ENCODE measurements at regions not wholly inside any gene's neighbourhood (a gene's known extent, or its start where the extent isn't known, plus 50 kb on each side); places are given as distances from the start of the nearest gene placed in this dataset.

GRCh38 chr4:126012691-126013290 lies 698.0 kb downstream of the FAT4 start:
- TF ChIP-seq, protein P1, sequence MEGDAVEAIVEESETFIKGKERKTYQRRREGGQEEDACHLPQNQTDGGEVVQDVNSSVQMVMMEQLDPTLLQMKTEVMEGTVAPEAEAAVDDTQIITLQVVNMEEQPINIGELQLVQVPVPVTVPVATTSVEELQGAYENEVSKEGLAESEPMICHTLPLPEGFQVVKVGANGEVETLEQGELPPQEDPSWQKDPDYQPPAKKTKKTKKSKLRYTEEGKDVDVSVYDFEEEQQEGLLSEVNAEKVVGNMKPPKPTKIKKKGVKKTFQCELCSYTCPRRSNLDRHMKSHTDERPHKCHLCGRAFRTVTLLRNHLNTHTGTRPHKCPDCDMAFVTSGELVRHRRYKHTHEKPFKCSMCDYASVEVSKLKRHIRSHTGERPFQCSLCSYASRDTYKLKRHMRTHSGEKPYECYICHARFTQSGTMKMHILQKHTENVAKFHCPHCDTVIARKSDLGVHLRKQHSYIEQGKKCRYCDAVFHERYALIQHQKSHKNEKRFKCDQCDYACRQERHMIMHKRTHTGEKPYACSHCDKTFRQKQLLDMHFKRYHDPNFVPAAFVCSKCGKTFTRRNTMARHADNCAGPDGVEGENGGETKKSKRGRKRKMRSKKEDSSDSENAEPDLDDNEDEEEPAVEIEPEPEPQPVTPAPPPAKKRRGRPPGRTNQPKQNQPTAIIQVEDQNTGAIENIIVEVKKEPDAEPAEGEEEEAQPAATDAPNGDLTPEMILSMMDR (IDR thresholded peaks at IDR 0.05; ENCODE audit: borderline replicate concordance, insufficient read depth, low read depth, low read length) = no peak
- no peak overlapping the region for H3K4me3 ChIP-seq (ENCODE audit: low read depth, low read length)

- TF ChIP-seq, protein P1 (IDR thresholded peaks at IDR 0.05; ENCODE audit: borderline replicate concordance, insufficient read depth, low read depth, low read length) = no peak
- no peak overlapping the region for H3K4me3 ChIP-seq (ENCODE audit: low read depth, low read length)
These were observed 703.5 kb downstream of the FAT4 start for GRCh38 chr4:126018274-126018673.

GRCh38 chr4:126023896-126024295 lies 709.1 kb downstream of the FAT4 start:
- TF ChIP-seq, protein P1 (IDR thresholded peaks at IDR 0.05; ENCODE audit: borderline replicate concordance, insufficient read depth, low read depth, low read length) = no peak
- H3K4me3 ChIP-seq (ENCODE audit: low read depth, low read length) = no peak overlapping the region

DNA sequence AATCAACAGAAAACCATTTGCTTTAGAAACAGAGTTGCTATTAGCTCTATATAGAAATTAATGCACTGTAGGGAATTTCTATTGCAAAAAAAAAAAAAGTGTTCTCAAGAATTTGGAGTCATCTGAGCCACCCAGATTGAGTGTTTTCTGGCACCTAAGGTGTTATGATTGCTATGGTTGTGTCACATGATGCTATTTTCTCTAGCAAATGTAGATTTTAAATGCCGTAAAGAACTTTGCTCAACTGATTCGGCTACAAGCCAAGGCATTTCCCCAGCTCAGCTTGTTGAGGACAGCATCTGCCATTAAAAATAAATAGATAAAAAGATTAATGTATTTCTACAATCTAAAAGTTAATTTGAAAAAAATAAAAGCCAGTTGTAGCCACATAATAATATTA lies 712.8 kb downstream of the FAT4 start:
- TF ChIP-seq, protein P1 (IDR thresholded peaks at IDR 0.05; ENCODE audit: borderline replicate concordance, insufficient read depth, low read depth, low read length) = no peak
- no peak overlapping the region for H3K4me3 ChIP-seq (ENCODE audit: low read depth, low read length)

DNA sequence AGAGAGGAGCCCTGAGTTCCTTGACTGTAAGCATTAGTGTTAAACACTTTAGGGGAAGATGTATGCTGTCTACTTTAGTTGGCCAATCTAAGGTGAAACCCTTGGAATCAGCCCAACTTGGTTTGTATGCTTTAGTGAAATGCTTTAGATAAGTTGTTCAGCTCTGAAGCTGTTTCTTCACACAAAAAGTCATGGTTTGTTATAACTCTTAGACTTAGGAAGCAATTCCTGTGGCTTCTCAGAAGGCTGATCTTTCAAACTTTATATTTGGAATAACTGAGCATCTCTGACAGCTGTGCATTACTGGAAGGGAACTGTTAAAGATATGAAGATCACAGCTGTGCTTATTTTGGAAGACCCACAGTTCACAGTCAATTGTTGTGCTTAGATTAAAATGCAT lies 714.1 kb downstream of the FAT4 start:
- no peak overlapping the region for H3K4me3 ChIP-seq (ENCODE audit: low read depth, low read length)
- TF ChIP-seq, protein P1 (IDR thresholded peaks at IDR 0.05; ENCODE audit: borderline replicate concordance, insufficient read depth, low read depth, low read length) = no peak

- TF ChIP-seq, protein P1 (IDR thresholded peaks at IDR 0.05; ENCODE audit: borderline replicate concordance, insufficient read depth, low read depth, low read length) = no peak
- H3K4me3 ChIP-seq (ENCODE audit: low read depth, low read length) = no peak overlapping the region
These were observed 722.5 kb downstream of the FAT4 start for GRCh38 chr4:126037231-126037630.

GRCh38 chr4:126038502-126039144 lies 723.9 kb downstream of the FAT4 start:
- H3K4me3 ChIP-seq (ENCODE audit: low read depth, low read length) = no peak overlapping the region
- TF ChIP-seq, protein P1 (IDR thresholded peaks at IDR 0.05; ENCODE audit: borderline replicate concordance, insufficient read depth, low read depth, low read length) = no peak

All from GM12875 (cell line).